GM08714 (cell line): ENCODE measurements at regions not wholly inside any gene's neighbourhood (a gene's known extent, or its start where the extent isn't known, plus 50 kb on each side); places are given as distances from the start of the nearest gene placed in this dataset.

Experiments
- H3K4me3 ChIP-seq: fragments of 200-500 bp; sonication (Bioruptor generic); 2 replicates; pipeline ENCODE4 v1.5.1; 2014; ENCODE audit warnings: mild to moderate bottlenecking, low read length, inconsistent platforms
- ZNF274 ChIP-seq: IDR thresholded peaks from 2 replicates; pipeline ENCODE4 v1.6.1; 2012; ENCODE audit warnings: mild to moderate bottlenecking, low read depth, low read length

- no peak for TF ChIP-seq ZNF274
- H3K4me3 ChIP-seq: no peak overlapping the region
Observed at GRCh38 chr18:41153871-41154270, 801.2 kb upstream of the PIK3C3 start.

- no peak for TF ChIP-seq ZNF274
- no peak overlapping the region for H3K4me3 ChIP-seq
Observed at GRCh38 chr18:41150316-41150715, 804.7 kb upstream of the PIK3C3 start.

- TF ChIP-seq ZNF274: no peak
- no peak overlapping the region for H3K4me3 ChIP-seq
Observed at GRCh38 chr18:41146301-41146700, 808.7 kb upstream of the PIK3C3 start.

GRCh38 chr18:41145516-41145915 is 809.5 kb upstream of the PIK3C3 start:
- no peak for TF ChIP-seq ZNF274
- H3K4me3 ChIP-seq: no peak overlapping the region

- no peak for TF ChIP-seq ZNF274
Observed at GRCh38 chr18:41144441-41144840, 810.6 kb upstream of the PIK3C3 start.

GRCh38 chr18:41140506-41140905 is 814.5 kb upstream of the PIK3C3 start:
- H3K4me3 ChIP-seq: no peak overlapping the region
- no peak for TF ChIP-seq ZNF274

More at GRCh38 chr18:41144441-41144840, 810.6 kb upstream of the PIK3C3 start:
- H3K4me3 ChIP-seq: no peak overlapping the region

GRCh38 chr18:41135146-41135545 is 819.9 kb upstream of the PIK3C3 start:
- no peak for TF ChIP-seq ZNF274
- H3K4me3 ChIP-seq: no peak overlapping the region

- no peak for TF ChIP-seq ZNF274
- H3K4me3 ChIP-seq: no peak overlapping the region
Observed at GRCh38 chr18:41134426-41134825, 820.6 kb upstream of the PIK3C3 start.

GRCh38 chr18:41131050-41131449 is 824.0 kb upstream of the PIK3C3 start:
- no peak overlapping the region for H3K4me3 ChIP-seq
- TF ChIP-seq ZNF274: no peak

GRCh38 chr18:41128545-41128944 is 826.5 kb upstream of the PIK3C3 start:
- H3K4me3 ChIP-seq: no peak overlapping the region
- TF ChIP-seq ZNF274: no peak

- no peak overlapping the region for H3K4me3 ChIP-seq
Observed at GRCh38 chr18:41128126-41128525, 826.9 kb upstream of the PIK3C3 start.

GRCh38 chr18:41126541-41127235 is 828.3 kb upstream of the PIK3C3 start:
- TF ChIP-seq ZNF274: no peak
- H3K4me3 ChIP-seq: no peak overlapping the region

More at GRCh38 chr18:41128126-41128525, 826.9 kb upstream of the PIK3C3 start:
- no peak for TF ChIP-seq ZNF274

GRCh38 chr18:41121116-41121826 is 833.8 kb upstream of the PIK3C3 start:
- no peak overlapping the region for H3K4me3 ChIP-seq
- TF ChIP-seq ZNF274: no peak

- no peak for TF ChIP-seq ZNF274
- H3K4me3 ChIP-seq: no peak overlapping the region
Observed at GRCh38 chr18:41119031-41119430, 836.0 kb upstream of the PIK3C3 start.

GRCh38 chr18:41113885-41114482 is 841.0 kb upstream of the PIK3C3 start:
- TF ChIP-seq ZNF274: no peak
- H3K4me3 ChIP-seq: no peak overlapping the region
